ENCODE measurements at regions not wholly inside any gene's neighbourhood (a gene's known extent, or its start where the extent isn't known, plus 50 kb on each side); places are given as distances from the start of the nearest gene placed in this dataset.

GRCh38 chr12:19855851-19856250, 416.6 kb downstream of the AEBP2 start:
- H3K27me3 ChIP-seq (ENCODE audit: control insufficient read depth, insufficient read depth, low read length) = no peaks in the 10 kb centered on the region
- H3K4me3 ChIP-seq (ENCODE audit: low read depth, low read length) = no peak overlapping the region
- H3K4me2 ChIP-seq (ENCODE audit: low read length) = no peak overlapping the region
- no peak overlapping the region for H3K27ac ChIP-seq
- no peak overlapping the region for H3K9ac ChIP-seq
- no peaks in the 10 kb centered on the region for H3K79me2 ChIP-seq
- no peaks in the 10 kb centered on the region for H3K4me1 ChIP-seq
- TF ChIP-seq CTCF (IDR thresholded peaks at IDR 0.05) = no peak
- no peak overlapping the region for H2AFZ ChIP-seq
- no peaks in the 10 kb centered on the region for H3K9me3 ChIP-seq (ENCODE audit: control insufficient read depth, low read length)
- no peaks in the 10 kb centered on the region for H3K36me3 ChIP-seq (ENCODE audit: control insufficient read depth, insufficient read depth, low read length)

- no peak overlapping the region for H2AFZ ChIP-seq
- no peak overlapping the region for H3K9ac ChIP-seq
- no peaks in the 10 kb centered on the region for H3K4me1 ChIP-seq
- H3K9me3 ChIP-seq (ENCODE audit: control insufficient read depth, low read length) = no peaks in the 10 kb centered on the region
- TF ChIP-seq CTCF (IDR thresholded peaks at IDR 0.05) = no peak
- no peak overlapping the region for H3K4me2 ChIP-seq (ENCODE audit: low read length)
- no peak overlapping the region for H3K27ac ChIP-seq
- no peaks in the 10 kb centered on the region for H3K36me3 ChIP-seq (ENCODE audit: control insufficient read depth, insufficient read depth, low read length)
- H3K27me3 ChIP-seq (ENCODE audit: control insufficient read depth, insufficient read depth, low read length) = no peaks in the 10 kb centered on the region
- H3K4me3 ChIP-seq (ENCODE audit: low read depth, low read length) = no peak overlapping the region
- H3K79me2 ChIP-seq = no peaks in the 10 kb centered on the region
Observed at GRCh38 chr12:19856389-19856788, 417.1 kb downstream of the AEBP2 start.

GRCh38 chr12:19857204-19857603, 417.9 kb downstream of the AEBP2 start:
- Histone ChIP-seq H3K9me3 (ENCODE audit: control insufficient read depth, low read length) (no peaks in the 10 kb centered on the region), H3K4me2 (ENCODE audit: low read length) (no peak overlapping the region), H3K36me3 (ENCODE audit: control insufficient read depth, insufficient read depth, low read length) (no peaks in the 10 kb centered on the region), H3K9ac (no peak overlapping the region), H3K27ac (no peak overlapping the region), H3K4me3 (ENCODE audit: low read depth, low read length) (no peak overlapping the region), H3K4me1 (no peaks in the 10 kb centered on the region), H3K79me2 (no peaks in the 10 kb centered on the region), H3K27me3 (ENCODE audit: control insufficient read depth, insufficient read depth, low read length) (no peaks in the 10 kb centered on the region), H2AFZ (no peak overlapping the region)
- TF ChIP-seq CTCF (IDR thresholded peaks at IDR 0.05) = no peak

GRCh38 chr12:19867151-19867550, 427.9 kb downstream of the AEBP2 start:
- Histone ChIP-seq H3K27ac (no peak overlapping the region), H3K9ac (no peak overlapping the region), H2AFZ (no peak overlapping the region), H3K79me2 (no peaks in the 10 kb centered on the region), H3K27me3 (ENCODE audit: control insufficient read depth, insufficient read depth, low read length) (no peaks in the 10 kb centered on the region), H3K36me3 (ENCODE audit: control insufficient read depth, insufficient read depth, low read length) (no peaks in the 10 kb centered on the region), H3K9me3 (ENCODE audit: control insufficient read depth, low read length) (no peaks in the 10 kb centered on the region), H3K4me1 (no peaks in the 10 kb centered on the region), H3K4me3 (ENCODE audit: low read depth, low read length) (no peak overlapping the region), H3K4me2 (ENCODE audit: low read length) (no peak overlapping the region)
- TF ChIP-seq CTCF (IDR thresholded peaks at IDR 0.05) = no peak

GRCh38 chr12:19867970-19868369, 428.7 kb downstream of the AEBP2 start:
- no peaks in the 10 kb centered on the region for H3K36me3 ChIP-seq (ENCODE audit: control insufficient read depth, insufficient read depth, low read length)
- no peaks in the 10 kb centered on the region for H3K27me3 ChIP-seq (ENCODE audit: control insufficient read depth, insufficient read depth, low read length)
- no peak for TF ChIP-seq CTCF (IDR thresholded peaks at IDR 0.05)
- no peaks in the 10 kb centered on the region for H3K4me1 ChIP-seq
- H3K4me3 ChIP-seq (ENCODE audit: low read depth, low read length) = no peak overlapping the region
- H3K79me2 ChIP-seq = no peaks in the 10 kb centered on the region
- H2AFZ ChIP-seq = no peak overlapping the region
- no peak overlapping the region for H3K4me2 ChIP-seq (ENCODE audit: low read length)
- no peak overlapping the region for H3K9ac ChIP-seq
- no peaks in the 10 kb centered on the region for H3K9me3 ChIP-seq (ENCODE audit: control insufficient read depth, low read length)
- H3K27ac ChIP-seq = no peak overlapping the region

Data from parathyroid adenoma (tissue), 2 donors.